SK-N-MC (cell line): ENCODE measurements at regions not wholly inside any gene's neighbourhood (a gene's known extent, or its start where the extent isn't known, plus 50 kb on each side); places are given as distances from the start of the nearest gene placed in this dataset.

ENCODE experiments used
- EZH2 ChIP-seq: fragments of 200-600 bp; sonication (generic); IDR thresholded peaks from one replicate; pipeline ENCODE4 v1.6.1; 2017; ENCODE audit warnings: antibody characterized with exemption
- FOXP2 ChIP-seq: optimal IDR thresholded peaks from 2 replicates; pipeline ENCODE3; 2011; ENCODE audit warnings: mild to moderate bottlenecking, moderate library complexity; ENCODE audit not compliant: insufficient read depth; ENCODE audit errors: extremely low read length, control extremely low read depth

DNA sequence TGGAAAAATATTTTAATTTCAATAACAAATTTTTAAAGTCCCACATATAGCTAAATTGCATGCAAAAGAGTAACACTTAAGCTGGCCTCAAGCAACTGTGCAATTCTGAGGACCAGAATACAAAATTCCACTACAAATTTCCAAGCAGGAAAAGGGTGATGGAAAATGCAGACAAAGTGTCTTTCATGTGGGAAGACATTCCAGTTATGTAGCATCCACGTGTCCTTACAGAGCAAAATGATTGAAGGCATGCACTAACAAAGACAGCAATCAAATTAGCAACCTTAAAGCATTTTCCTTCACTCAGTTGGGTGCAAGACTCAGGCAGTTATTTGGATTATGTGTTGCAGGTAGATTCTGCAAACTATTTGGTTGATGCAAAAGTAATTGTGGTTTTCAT lies 203.7 kb downstream of the HERPUD2 start:
- TF ChIP-seq EZH2: no peak
- no peak for TF ChIP-seq FOXP2
